Medulla oblongata (tissue), 1 donor: ENCODE measurements at regions not wholly inside any gene's neighbourhood (a gene's known extent, or its start where the extent isn't known, plus 50 kb on each side); places are given as distances from the start of the nearest gene placed in this dataset.
"Not testable (repeated sequence)": the region's sequence is repeated elsewhere in the genome, so short reads cannot be mapped to it uniquely, and the experiment has no call there.

Experiments used
- DNase-seq: peaks from one replicate; pipeline ENCODE4 v3.0.0-alpha.2; 2015; ENCODE audit errors: extremely low spot score

DNA sequence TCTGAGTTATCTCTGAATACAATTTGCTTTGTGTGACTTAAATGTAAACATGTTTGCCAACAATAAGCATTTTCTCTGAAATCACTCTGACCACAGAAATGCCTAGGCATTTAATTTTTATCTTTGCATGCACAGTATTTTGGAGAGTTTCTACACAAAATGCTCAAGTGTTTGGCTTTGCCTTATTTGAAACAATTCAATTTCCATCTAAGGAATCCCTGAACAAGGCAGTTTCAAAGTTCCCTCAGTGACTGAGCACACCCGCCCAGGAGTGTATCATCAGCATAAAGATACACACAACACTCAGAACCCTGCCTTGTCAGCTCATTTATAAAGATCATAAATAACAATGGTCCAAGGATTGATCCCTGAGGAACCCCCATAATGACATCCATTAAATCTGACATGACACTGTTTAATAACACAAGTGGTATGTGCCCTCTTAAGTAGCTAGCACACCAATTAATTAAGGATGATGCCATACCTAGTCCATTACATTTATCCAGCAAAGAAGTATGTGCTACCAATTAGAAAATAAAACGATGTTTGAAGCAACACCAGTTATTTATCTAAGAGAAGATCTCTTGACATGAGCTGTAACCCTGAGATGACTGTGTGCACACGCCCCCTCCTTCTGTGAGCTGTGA is 585.8 kb downstream of the ADGRL2 start:
- DNase-seq = no peak

GRCh38 chr1:82384776-82385175 is 584.0 kb downstream of the ADGRL2 start:
- DNase-seq = no peak

DNA sequence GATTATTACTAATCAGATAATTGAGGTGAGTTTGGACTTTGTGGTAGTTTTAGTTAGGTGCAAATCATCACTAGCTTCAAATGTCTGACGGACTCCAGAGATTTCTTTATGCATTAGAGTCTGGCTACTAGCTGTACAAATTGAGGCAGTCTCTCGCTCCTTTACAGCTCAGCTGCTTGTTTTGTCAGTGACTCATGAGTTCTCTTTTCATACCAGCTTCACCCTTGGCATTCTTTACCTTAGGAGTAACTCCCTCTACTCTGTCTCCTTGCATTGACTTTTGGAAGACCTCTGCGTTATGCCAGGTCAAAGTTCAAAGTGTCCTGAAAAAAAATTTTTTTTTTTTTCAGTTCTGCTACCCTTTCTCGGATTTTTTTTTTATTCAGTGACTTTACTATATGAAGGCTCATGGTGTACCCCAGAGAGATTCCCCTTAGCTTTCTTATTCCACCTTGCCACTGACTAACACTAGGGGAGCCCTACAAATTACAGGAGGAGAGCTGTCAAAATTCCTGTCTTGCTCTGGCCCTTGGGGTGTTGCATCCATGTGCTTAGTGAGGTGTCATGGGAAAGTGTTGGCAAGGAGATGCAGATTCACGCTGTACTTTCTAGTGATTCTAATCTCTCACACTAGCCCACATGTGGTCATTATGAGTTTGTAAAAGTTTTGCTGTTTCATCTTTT is 576.6 kb downstream of the ADGRL2 start:
- no peak for DNase-seq

GRCh38 chr1:82373710-82374109 is 573.0 kb downstream of the ADGRL2 start:
- no peak for DNase-seq

GRCh38 chr1:82371844-82372498 is 571.2 kb downstream of the ADGRL2 start:
- no peak for DNase-seq

GRCh38 chr1:82367456-82367855 is 566.7 kb downstream of the ADGRL2 start:
- DNase-seq = no peak

GRCh38 chr1:82366689-82367088 is 566.0 kb downstream of the ADGRL2 start:
- no peak for DNase-seq

DNA sequence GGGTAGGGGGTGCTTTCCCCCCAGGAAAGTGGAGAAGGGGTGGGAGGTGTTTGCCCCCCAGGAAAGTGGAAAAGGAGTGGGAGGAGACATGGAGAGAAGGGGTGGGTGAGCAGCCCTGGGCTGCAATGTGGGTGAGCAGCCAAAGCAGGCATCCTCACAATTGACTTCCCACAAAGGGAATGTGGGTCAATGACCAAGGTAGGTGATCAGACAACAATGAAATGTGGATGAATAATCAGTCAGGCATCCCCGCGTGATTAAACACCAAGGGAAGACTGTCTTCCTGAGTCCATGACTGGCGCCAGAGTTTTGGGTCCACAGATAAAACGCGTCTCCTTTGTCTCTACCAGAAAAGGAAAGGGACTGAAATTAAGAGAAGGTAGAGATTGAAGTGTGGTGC is 558.8 kb downstream of the ADGRL2 start:
- not testable (repeated sequence) for DNase-seq

GRCh38 chr1:82358706-82359105 is 558.0 kb downstream of the ADGRL2 start:
- DNase-seq = not testable (repeated sequence)

DNA sequence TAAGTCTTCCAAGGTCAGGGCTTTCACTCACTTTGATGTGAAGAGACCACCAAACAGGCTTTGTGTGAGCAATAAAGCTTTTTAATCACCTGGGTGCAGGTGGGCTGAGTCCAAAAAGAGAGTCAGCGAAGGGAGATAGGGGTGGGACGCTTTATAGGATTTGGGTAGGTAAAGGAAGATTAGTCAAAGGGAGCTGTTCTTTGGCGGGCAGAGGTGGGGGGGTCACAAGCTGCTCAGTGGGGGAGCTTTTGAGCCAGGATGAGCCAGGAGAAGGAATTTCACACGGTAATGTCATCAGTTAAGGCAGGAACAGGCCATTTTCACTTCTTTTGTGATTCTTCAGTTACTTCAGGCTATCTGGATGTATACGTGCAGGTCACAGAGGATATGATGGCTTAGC is 553.8 kb downstream of the ADGRL2 start:
- DNase-seq = not testable (repeated sequence)

DNA sequence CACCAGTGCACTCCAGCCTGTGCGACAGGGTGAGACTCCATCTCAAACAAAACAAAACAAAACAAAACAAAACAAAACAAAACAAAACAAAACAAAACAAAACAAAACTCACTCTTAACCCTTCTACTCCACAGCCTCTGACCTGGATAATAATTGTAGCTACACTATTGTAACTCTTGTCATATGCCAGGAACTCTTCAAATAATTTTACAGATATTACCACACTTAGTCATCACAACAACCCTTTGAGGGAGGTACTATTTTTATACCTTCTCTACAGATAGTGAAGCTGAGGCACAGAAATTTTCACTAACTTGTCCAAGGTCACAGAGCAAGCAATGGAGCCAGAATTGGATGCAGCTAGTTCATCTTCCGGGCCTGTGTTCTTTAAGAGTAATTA is 547.8 kb downstream of the ADGRL2 start:
- DNase-seq = no peak

- DNase-seq = no peak
Observed at GRCh38 chr1:82346141-82346540, 545.4 kb downstream of the ADGRL2 start.

DNA sequence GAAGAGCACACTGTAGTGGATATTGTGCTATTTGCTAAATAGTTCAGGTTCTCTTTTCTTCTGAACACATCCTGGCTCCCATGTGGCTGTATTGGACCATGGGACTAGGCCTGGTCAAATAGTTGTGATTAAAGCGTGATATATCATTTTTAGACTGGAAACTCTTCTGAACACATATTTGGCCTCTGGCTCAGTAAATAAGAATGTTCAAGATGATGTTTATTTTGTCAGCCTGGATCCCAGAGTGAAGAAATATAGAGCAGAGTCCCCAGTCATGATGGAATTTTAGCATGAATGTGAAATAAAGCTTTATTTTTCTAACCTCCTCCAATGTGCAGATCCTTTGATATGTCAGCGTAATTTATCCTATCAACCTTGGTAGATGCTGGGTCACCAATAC is 542.6 kb downstream of the ADGRL2 start:
- no peak for DNase-seq

- no peak for DNase-seq
Observed at GRCh38 chr1:82337635-82338034, 536.9 kb downstream of the ADGRL2 start.

DNA sequence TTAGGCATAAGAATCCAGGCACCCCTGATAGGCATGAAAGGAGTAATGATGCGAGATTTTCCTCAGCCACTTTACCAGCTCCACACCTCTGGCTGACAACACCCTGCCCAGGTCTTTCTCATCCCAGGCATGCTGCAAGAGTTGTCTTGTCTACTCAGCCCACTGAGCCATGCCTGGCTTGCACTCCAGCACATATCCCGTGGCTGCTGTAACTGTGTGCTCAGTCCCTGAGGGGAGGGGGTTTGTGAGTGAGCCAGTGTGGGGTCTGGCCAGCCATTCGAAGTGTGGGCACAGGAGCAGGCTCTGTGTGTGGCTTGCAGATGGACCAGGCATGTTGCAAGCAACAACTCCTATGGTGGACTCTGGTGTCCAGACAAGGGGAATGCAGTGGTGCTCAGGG is 529.6 kb downstream of the ADGRL2 start:
- DNase-seq = no peak

- DNase-seq = no peak
Observed at GRCh38 chr1:82329226-82329625, 528.5 kb downstream of the ADGRL2 start.

GRCh38 chr1:82323144-82323841 is 522.6 kb downstream of the ADGRL2 start:
- DNase-seq = no peak

DNA sequence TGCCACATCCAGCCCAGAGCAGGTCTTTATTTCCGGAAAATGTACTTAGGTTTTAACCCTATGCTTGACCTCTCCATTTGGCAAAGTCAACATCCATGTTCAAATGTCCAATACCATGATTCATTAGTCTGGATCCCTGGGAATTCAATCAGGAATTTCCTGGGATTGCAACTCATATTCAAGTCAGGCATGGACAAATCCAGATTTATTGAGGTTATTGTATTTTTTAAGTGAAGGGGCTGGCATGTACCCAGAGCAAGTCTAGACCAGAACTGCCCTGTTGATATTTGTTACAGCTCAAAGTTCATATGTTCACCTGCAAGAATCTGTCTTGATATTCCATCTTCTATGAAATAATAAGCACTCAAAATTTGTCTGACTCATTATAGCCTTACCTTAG is 521.1 kb downstream of the ADGRL2 start:
- DNase-seq = no peak

DNA sequence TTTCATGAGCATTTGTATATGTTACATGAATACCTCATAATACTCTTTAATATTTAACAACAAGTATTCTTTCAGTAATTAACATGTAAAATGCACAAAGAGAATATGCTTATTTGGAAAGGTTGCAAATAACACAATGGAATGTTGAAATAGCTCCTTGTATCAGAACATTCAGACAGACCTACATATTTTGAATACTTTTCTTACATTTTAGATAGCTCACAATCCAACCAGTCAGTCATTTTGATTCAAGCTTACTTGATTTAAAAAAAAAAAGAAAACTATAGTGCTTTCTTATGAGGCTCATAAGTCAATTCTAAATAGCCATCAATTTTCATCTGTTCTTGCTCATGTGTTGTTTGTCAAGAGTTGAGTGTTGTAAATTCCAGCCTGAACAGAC is 518.8 kb downstream of the ADGRL2 start:
- no peak for DNase-seq

DNA sequence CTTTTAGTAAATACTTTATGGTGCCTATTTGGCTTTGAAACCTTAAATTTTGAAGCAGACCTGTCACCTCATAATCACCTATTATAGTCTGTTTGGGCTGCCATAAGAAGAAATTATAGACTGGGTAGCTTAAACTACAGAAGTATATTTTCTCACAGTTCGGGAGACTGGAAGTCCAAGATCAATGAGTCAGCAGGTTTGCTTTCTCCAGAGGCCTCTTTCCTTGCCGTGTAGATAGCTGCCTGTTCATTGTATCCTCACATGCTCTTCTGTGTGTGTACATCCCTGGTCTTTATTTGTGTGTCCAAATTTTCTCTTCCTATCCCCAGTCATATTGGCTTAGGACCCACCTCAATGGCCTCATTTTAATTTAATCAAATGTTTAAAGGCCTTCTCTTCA is 518.2 kb downstream of the ADGRL2 start:
- no peak for DNase-seq

- DNase-seq = no peak
Observed at GRCh38 chr1:82318265-82318664, 517.5 kb downstream of the ADGRL2 start.

DNA sequence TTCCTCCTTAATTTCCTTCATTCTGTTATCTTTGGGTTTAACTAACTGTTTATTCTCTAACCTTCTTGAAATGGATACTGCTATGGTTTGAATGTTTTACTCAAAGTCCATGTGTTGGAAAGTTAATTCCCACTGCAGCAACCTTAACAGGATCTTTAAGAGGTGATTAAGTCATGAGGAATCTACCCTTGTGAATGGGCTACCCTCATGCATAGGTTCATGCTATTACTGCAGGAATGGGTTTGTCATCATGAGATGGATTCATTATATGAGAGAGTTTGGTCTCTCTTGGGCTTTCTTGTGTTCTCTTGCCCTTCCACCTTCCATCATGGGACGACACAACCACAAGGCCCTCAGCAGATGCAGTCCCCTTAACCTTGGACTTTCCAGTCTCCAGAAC is 516.9 kb downstream of the ADGRL2 start:
- DNase-seq = no peak

- DNase-seq = peak; percentile 33
Observed at GRCh38 chr1:82299656-82300055, 498.9 kb downstream of the ADGRL2 start.
